ENCODE measurements at regions not wholly inside any gene's neighbourhood (a gene's known extent, or its start where the extent isn't known, plus 50 kb on each side); places are given as distances from the start of the nearest gene placed in this dataset.

DNA sequence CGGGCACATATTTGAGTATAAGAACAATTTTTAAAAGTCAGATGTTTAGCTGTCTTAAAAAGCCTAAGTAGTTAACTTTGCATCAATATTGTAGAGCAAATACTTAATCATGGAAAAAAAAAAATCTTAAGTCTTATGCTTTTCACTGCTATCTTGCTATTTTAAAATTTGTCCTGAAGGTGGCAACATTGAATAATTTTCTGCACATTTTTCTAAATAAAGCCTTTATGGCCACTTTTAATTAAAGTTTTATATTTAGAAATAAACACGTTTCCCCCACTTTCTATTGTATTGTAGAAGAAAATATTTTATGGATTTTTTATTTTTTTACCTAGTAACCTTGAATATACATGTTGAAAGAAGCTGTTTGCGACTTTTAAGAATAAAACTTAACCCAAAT lies 198.8 kb downstream of the AMY1C start:
- no peak for TF ChIP-seq POLR2A (IDR thresholded peaks at IDR 0.05)
- TF ChIP-seq, protein P1, sequence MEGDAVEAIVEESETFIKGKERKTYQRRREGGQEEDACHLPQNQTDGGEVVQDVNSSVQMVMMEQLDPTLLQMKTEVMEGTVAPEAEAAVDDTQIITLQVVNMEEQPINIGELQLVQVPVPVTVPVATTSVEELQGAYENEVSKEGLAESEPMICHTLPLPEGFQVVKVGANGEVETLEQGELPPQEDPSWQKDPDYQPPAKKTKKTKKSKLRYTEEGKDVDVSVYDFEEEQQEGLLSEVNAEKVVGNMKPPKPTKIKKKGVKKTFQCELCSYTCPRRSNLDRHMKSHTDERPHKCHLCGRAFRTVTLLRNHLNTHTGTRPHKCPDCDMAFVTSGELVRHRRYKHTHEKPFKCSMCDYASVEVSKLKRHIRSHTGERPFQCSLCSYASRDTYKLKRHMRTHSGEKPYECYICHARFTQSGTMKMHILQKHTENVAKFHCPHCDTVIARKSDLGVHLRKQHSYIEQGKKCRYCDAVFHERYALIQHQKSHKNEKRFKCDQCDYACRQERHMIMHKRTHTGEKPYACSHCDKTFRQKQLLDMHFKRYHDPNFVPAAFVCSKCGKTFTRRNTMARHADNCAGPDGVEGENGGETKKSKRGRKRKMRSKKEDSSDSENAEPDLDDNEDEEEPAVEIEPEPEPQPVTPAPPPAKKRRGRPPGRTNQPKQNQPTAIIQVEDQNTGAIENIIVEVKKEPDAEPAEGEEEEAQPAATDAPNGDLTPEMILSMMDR (IDR thresholded peaks at IDR 0.05 in 4 of 5, conservative IDR thresholded peaks at IDR 0.05 in 1 of 5), result no peak
